GM18508 (cell line): ENCODE measurements at regions not wholly inside any gene's neighbourhood (a gene's known extent, or its start where the extent isn't known, plus 50 kb on each side); places are given as distances from the start of the nearest gene placed in this dataset.

Experiments
- ATAC-seq: cut with Tn5 transposase; IDR thresholded peaks from one replicate; pipeline ENCODE4 v1.9.1; 2021; ENCODE audit warnings: moderate number of reproducible peaks; ENCODE audit not compliant: insufficient read depth, unreplicated experiment

DNA sequence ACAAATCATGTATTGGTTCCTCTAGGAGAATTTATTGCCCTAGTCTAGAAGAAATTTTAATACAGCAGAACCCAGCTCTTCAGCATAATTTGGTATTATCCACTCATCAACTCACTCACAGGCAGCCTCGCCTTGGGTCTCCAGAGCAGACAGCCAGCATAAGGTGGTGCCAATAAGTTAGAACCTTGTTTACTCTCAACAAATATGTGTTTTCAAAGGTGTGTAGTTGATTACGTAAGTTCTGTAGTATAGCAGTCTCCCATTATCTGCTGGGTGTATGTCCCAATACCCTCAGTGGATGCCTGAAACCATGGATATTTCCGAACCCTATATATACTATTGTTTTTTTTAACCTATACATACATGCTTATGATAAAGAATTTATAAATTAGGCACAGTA lies 522.5 kb upstream of the LRRN3 start:
- ATAC-seq: no peak

DNA sequence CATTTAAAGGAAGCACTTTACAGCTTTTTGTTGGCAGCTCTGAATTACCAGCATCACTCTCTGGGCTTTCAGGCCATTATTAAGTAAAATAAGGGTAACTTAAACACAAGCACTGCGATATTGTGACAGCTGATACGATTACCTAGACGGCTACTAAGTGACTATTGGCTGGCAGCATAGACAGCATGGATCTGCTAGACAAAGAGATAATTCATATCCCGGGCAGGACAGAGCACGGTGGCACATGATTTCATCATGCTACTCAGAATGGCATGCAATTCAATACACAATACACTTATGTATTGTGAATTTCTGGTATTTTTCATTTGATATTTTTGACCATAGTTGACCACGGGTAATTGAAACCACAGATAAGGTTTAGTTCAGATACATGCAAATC lies 522.0 kb upstream of the LRRN3 start:
- no peak for ATAC-seq

DNA sequence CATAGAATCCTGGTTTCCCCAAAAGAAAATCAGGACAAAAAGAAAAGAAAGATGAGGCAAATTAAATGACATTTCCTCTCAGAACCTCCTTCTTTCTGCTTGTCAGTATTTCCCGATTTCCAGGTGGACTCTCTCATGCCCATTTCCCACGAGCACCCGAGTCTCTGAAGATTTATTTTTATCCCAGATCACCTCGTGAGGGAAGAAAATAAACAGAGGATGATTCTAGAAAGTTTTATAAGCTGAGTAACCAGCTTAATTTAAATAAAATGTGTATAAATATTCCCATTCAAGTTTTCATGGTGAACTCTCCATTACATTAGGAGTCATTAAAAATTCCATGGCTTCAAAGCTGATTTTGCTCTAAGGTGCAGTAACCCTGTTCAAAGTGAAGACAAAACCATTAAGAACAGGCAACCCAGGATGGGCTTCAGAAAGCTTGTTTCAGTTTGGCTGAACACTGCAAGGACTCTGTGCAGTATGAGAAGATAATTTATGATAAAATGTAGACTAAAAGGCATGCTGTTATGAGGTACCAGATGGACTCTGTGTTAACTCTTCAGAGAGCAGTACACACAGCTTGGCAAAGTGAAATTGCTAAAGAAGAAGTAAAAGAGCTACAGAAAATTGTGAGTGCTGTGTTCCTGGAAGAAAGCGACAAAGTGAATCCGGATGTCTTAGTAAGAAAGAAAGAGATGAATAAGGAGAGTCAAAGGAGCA lies 521.3 kb upstream of the LRRN3 start:
- no peak for ATAC-seq

- no peak for ATAC-seq
These were observed 516.9 kb upstream of the LRRN3 start for GRCh38 chr7:110573862-110574528.

DNA sequence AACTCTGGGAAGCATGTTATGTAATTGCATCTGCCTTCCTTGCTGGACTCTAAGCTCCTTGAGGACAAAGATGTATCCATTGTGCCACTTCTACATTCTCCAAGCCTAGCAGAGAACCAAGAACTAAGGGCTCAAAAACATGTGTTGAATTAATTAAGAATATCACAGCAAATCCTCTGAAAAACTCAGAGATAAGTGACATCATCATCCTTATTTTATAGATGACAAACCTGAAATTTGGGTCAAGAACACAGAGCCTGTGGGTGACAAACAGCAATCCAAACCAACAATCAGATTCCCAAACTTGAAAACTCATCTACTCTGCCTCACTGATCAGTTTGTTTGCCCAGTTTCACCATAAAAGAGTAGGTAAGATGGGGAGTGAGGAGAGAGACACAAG lies 503.6 kb upstream of the LRRN3 start:
- ATAC-seq: no peak

- ATAC-seq: no peak
These were observed 500.5 kb upstream of the LRRN3 start for GRCh38 chr7:110590415-110590814.

DNA sequence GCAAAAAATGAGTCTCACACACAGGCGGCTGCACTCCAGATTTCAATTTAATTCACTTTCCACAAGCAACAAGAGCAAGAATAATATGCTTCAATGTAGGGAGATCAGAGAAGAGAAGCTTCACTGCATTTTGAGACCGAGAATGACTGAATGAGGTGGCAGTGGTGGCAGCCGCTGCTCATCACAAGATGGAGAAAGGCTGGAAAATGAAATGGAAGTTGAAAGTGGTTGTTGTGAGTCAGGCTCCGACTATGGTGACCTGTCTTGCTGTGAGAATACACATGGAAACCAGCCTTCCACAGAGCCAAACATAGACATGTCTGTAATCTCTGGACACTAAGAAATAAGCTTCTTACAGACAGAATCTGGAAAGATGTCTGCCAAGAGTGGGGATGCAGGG lies 499.6 kb upstream of the LRRN3 start:
- ATAC-seq: no peak

- ATAC-seq: no peak
These were observed 498.4 kb upstream of the LRRN3 start for GRCh38 chr7:110592557-110592956.

- ATAC-seq: no peak
These were observed 497.6 kb upstream of the LRRN3 start for GRCh38 chr7:110593355-110593754.

- no peak for ATAC-seq
These were observed 495.2 kb upstream of the LRRN3 start for GRCh38 chr7:110595694-110596093.

DNA sequence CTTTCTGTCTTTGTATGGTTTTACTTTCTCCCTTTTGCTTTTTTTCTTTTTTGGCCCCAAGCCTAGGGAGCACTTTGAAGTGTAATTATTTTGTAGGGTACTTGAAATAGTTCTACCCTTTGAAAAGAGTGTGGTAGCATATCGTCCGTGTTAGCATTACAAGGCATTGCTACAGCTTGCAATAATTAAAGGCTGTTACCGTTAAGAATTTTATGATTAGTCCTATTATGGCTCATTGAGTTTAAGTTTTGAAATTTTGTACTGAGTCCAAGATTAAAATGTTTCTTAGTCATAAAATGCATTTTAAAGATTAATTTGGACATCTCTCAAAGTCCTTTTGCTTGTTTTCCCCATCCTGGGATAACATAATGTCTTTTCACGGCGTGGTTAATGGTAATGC lies 490.0 kb upstream of the LRRN3 start:
- no peak for ATAC-seq

GRCh38 chr7:110601710-110602109 lies 489.2 kb upstream of the LRRN3 start:
- ATAC-seq: no peak

GRCh38 chr7:110604206-110604605 lies 486.7 kb upstream of the LRRN3 start:
- no peak for ATAC-seq

DNA sequence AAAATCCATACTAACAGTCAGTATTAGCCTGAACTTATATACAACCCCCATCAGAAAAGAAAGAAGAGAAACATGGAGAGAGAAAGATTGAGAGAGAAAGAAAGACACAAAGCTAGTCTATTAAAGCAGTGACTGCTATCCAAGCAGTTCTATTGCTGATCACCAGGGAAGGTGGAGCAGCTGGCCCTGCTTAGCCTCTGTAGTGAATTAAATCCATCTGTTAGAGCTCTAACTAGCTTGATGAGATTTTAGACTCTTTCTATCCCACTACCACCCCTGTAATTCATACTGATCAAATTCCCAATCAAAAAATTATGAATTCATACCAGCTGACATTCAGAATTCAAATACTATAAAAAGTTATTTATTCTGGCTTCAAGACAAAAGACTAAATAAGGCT lies 486.0 kb upstream of the LRRN3 start:
- no peak for ATAC-seq

DNA sequence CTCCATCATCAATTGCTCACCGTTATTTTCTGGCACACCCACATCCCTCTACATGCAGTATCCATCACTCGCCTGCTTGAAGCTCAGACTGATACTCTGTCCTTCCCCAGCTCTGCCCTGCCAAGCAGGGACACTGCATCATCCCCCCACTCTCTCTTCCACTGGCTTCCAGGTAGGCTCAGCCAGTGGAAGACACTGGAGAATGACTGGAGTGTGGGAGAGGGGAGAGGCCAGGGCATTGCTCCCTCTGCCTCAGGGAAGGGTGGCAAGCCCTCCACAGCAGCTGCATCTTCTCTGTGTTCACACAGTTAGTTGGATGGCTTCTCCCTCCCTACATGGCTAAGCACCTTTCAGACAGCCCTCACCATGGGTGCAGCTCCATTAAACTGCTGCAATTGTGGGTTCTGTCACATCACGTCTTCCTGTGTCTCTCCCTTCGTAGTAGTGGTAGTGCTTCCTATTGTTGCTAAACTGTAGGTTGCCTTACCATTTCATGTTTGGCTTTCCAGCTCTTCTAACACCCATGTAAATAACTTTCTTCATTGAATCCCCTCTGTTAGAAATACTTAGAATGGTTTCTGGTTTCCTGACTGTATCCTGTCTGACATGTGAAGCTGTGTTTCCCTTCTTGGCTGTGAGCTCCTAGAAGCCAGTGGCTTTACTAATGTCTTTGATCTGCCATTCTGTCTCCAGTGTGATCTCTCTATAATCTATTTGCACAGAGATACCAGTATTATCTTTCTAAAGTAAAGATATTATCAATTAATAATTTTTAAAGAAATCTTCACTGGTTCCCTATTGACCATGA lies 483.7 kb upstream of the LRRN3 start:
- no peak for ATAC-seq

DNA sequence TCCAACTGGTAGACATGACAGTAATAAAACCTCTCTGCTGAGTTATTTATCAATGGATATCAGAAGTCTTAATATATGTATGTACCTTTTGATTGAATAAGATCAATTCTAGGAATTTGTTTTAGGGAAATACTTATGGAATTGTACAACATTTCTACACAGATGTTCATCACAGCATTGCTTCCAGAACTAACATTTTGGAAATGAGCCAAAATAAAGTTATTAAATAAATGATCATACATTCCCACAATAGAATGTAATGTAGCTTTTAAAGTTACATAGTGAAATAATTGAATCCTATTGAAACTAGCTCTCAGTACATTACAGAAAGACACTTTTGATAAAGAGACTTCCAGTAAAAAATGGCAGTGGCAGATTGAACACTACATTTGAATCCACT lies 481.6 kb upstream of the LRRN3 start:
- ATAC-seq: no peak

DNA sequence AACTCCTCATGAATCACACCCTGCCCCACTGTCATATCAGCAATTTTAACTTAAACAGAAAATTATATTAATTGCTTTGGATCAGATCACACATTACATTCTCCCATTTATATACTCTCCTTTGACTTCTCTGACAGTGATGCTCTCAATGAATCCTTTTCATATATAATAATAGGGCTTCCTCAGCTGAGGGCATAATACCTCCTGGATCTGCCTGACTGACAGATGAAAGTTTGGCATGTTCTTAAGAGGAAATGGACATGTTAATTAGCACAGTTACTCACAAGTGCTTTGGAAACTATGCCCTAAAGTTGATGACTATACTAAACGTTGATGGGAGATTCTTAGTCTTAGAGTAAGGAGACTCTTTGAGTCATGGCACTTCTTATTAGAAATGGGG lies 478.2 kb upstream of the LRRN3 start:
- no peak for ATAC-seq
